HG02763 (cell line): ENCODE measurements at regions not wholly inside any gene's neighbourhood (a gene's known extent, or its start where the extent isn't known, plus 50 kb on each side); places are given as distances from the start of the nearest gene placed in this dataset.

Source experiments
- ATAC-seq: cut with Tn5 transposase; IDR thresholded peaks from one replicate; pipeline ENCODE4 v1.9.1; 2021; ENCODE audit warnings: mild to moderate bottlenecking, moderate library complexity; ENCODE audit not compliant: unreplicated experiment

DNA sequence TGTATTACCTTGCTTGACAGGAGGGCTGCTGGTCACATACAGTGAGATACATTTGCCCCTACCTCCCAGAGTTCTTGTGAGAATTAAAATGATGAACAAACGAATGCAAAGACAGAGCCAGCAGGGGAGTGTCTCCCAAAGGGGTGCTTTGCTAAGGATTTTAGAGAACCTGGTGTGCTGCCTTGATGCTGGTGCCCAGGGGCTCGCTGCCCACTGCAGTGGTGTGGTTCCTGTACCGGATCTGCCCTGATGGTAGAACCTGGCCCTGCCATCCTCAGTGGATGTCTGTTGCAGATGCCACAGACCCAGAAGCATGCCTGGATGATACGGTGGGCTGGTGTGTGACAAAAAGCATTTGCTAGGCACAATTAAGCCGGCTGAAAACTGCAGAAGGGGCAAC, 414.8 kb upstream of the HS6ST1 start:
- no peak for ATAC-seq

DNA sequence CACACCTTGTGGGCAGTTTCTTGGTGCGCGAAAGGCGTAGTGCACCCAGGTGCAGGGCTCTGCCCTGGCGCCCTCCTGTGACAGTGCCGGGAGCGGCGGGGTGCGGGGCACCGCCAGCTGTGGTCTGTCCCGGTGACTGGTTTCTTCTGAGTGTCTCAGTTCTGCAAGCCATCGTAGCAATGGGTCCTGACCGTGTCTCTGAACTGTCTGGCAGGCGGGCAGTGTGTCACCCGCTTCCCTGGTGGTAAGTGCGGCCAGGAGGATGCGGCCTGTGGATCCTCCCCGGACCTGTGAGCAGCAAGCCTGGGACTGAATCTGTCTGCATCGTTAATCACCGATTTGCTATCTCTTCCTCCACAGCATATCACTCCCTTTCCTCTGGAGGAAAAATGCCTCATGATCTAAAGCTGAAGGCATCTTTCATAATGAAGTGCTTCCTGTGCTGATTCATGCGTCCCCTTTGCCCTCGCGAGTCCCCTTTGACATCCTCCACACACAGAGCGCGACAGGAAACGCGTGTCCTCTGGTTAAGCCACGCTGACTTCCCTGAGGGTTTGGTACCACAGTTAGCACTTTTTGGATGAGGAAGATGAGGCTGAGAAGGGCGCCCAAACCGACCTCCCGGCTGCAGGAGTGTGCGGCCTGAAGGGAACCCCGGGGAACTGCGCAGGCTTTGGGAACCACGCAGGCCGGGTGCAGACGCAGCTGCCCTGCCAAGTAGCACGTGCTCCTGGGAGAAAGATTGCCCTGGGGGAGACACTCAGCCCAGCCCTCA, 416.0 kb upstream of the HS6ST1 start:
- peak; percentile 40 for ATAC-seq

DNA sequence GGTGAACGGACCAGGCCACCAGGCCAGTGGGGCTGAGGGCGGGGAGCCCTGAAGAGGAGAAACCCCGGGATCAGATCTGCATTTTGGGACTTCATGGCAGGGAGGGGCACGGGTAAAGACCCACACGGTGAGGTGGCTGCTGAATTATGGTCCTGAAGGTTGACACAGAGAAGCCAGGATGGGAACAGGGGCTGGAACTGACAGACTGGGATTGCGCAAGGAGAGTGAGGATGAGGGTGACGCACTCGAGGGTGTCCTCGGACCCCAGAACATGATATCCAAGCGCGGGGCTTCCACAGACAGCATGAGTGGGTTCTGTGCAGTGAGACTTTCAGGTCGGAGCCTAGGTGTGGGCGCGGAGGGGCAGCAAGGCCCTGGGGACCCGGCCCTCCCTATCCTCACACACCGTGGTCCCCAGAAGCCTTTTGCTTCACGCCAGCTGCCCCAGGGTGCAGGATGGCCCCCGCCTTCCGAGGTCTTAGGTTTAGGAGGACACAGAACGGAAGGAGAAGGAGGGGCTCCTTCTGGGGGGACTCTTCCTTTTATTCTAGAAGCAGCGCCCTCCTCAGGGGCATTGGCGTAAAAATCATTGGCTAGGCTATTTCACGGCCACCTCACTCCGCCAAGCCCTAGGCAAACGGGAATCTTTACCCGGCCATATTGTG, 416.8 kb upstream of the HS6ST1 start:
- no peak for ATAC-seq

DNA sequence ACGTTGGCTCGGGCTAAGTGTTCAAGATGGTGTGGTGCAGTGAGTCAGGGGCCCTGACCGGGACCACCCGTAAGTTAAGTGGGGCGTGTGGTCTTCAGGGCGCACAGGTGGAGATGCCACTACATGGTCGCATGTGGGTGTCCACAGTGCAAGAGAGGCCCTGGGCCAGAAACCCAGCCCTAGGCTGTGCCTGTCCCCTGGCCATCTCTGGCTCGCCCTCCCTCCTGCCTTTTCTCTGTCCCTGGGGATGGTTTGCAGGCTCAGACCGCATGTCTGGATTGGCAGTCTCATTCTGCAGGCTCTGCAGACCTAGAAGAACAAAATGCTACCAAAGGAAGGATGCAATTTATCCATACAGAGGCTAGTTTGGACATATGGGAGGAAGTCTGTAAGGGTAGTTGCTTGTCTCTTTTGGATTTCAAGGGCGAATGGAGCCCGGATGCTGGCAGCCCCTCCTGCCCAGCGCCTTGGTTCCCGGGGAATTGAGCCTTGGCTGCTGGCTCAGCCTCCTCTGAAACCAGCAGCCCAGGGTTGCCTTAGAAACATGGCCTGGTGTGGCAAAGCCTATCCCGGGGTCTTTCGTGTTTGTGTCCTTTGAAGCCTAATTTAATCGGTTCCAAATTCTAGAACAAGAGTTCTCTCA, 417.5 kb upstream of the HS6ST1 start:
- ATAC-seq: no peak

DNA sequence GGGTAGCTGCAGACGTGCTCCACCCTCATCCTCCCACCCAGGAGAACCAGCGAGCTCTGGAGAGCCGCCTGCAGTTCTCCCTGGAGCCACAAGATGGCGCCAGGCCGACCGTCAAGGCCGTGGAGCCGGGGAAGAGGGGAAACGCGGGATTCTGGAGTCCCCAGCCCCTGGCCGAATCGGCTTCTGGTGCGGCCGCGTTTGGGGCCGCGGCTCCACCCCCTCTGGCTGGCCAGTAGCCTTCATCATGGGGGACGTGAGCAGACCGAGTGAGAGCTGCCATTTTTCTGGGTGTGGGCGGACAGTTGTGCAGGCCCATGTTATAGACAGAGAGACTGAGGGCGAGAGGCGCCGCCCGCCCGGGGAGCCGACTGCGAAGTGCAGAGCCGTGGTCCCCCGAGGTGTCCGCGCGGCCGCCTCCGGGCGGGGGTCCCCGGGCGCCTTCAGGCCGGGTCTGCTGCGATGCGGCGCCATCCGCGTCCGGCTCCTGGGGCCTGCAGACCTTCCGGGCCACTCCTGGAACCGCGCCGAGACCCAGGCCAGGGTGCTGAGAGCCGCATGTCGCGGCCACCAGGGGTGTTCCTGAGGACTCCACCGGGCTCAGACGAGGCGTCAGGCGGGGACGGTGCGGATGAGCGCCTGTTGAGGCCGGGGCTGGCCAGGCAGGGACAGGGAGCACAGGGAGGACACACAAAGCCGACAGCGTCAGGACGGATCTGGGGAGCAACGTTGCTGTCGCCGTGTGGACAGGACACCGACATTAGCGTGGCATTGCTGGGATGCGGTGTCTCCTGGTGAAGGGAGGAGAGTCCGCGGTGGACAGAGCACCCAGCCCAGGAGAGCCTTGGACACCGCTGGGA, 418.2 kb upstream of the HS6ST1 start:
- ATAC-seq: peak; percentile 48

DNA sequence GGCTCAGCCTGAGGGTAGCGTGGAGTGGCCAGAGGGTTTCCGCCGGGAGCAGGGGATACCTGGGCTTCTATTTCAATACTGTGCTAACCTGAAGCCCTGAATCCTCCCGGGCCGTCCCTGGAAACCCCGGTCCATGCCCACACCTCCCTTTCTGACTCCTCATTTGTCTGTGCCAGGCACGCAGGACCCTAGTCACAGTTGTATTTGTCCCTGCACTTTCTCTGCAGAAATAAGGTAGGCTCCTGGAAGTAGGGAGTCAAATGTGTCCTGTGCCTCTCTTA, 418.8 kb upstream of the HS6ST1 start:
- ATAC-seq: no peak

DNA sequence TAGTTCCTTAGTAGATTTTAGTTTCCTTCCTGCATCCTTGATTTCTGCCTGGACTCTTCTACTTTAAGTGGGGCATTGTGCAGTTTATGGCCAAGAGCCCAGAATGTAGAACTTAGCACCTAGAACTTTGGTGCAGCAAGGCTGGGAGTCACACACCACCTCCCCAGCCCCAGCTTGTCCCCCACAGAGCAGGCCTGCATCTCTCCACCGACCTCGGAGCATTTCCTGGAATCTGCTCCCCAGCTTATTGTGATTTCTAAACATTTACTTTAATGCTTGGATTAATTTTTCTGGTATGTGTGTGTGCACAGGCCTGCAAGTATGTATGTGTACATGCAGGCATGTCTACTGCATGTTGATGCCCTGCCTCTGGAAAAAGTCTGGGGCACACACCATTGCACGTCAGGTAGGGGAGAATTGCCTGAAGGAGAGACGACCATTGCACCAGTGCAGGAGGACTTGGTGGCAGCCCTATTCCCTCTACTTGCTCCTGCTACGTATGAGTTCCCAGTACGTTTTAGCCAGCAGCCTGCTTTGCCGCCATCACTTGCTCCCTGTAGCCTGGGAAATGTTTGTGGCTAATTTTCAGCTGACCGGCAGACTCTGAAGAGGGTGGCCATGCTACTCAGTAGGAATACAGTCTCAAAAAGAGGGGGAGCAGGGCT, 419.9 kb upstream of the HS6ST1 start:
- no peak for ATAC-seq

DNA sequence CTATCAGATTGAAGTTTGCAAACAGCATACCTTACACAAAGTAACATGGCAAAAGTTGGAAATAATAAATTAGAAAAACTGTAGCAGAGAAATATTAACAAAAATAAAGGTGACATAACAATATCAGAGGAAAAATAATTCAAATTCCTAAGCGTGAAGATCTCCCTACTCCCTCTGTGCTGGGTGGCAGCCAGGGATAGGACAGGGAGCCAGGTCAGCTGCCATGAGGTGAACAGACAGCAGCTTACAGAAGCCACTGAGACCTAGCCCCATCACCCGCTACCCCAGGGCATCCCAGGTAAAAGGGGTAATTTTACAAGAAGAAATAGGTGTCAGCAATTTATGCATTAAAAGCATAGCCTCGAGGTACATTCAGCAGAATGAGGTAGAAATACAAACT, 423.8 kb upstream of the HS6ST1 start:
- no peak for ATAC-seq

GRCh38 chr2:128745946-128746345, 427.3 kb upstream of the HS6ST1 start:
- no peak for ATAC-seq

DNA sequence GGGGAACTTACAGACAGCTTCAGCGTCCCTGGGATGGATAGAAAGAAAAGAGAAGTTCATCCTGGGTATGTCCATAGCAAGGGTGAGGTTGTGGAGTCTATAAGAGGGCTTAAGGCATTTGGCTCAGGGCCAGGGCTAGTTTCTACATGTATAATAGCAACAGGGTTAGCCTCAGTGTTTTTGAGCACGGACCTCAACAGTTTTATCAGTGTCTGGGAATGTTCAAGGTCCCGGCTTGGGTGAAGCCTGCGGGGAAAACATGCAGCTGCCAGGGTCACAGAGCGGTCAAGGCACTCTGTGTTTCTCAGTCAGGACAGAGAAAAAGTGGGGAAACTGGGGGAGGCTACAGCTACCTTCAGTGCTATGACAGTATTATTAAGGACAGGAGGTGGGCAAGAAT, 427.7 kb upstream of the HS6ST1 start:
- no peak for ATAC-seq

DNA sequence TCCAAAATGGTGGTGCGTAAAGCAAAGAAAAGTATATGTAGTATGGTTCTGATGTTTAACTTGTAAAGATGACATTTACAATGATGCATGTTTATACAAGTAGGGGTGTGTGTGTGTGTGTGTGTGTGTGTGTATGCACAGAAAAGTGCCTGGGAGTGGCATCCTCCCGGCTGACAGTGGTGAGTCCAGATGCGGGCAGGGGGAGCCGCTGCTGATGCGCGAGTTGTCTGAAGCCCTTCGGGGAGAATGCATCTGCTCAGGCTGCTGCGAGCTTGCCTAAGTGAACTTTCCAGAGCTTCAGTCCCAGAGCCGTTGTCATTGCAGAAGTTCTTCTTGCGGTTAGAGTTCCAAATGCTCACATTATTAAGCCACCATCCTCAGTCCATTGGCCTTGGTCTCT, 429.7 kb upstream of the HS6ST1 start:
- ATAC-seq: no peak

DNA sequence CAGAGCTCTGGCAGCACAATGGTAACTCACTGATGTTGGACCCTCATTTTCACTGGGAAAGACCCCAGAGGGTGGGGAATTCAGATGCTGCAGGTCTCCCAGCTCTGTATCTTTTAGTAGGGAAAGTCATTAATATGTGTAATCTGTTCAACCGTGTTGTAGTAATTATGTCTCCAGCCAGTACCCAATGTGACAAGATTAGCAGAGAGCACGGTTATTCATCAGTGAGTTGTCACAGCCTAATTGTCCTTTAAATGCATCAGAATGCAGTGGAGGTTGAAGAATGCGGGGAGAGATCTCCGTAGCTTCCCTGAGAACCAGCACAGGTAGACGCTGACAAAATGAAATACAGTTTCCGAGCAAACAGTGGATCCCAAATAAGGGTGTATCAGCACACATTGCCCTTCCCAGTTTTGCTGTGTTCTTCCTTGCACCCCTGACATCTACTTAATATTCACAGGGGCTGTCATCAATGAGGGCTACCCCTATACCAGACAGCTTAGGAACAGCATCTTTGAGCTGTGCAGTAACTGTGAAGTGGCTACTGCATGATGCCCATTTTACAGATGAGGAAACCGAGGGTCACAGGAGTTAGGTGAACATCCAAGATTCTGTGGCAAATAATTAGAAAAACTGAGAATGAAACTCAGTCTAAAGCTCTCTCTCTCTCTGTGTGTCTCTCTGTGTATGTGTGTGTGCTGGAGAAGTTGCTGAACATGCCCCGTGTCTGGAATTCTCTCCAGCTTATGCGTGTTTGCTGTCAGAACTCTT, 430.4 kb upstream of the HS6ST1 start:
- no peak for ATAC-seq

GRCh38 chr2:128750328-128751165, 431.9 kb upstream of the HS6ST1 start:
- ATAC-seq: no peak

DNA sequence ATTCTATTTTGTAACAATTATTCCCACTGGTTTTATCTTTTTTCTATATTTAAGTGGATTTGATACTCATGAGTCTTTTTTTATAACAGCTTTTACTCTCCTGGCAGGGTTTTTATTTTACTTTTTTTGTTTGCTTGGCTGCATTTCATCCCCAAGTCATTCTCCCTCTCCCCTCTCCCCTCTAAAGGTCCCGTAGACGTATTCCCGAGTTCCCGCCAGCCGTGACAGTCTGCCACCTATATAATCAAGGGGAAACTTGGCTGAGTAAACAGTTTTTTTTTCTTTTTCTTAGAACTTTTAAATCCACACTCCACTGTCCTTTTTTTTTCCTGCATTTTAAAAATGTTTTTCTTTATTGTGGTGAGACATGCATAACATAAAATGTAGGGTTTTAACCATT, 433.1 kb upstream of the HS6ST1 start:
- ATAC-seq: no peak

DNA sequence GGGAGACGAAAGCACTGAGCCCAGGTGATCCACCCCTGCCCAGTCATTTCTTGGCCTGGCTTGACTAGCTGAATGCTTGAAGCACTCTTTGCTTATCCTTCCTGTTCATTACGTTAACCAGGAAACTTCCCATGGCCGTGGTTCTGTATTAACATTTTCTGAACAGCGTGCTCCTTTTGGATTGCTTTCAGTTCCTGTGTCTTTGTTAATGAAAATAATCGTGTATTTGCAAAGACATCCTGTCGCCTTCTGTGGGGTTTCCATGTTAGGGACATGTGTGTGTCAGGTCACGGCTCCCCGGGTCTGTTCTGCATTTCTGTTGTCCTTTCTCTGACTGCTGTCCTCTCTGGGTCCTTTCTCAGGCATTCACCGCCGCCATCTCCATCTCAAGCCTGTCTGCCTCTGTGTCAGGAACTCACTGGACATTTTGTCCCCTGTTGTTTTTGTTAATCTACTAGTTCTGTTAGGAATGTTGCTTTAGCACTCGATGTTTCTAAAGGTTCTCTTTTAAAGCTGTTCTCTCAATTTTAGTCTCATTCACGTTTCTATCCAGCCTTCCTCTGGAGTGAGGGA, 434.1 kb upstream of the HS6ST1 start:
- ATAC-seq: no peak

- ATAC-seq: no peak
Measured at GRCh38 chr2:128753321-128753720, 434.7 kb upstream of the HS6ST1 start.

GRCh38 chr2:128753800-128754199, 435.1 kb upstream of the HS6ST1 start:
- no peak for ATAC-seq

DNA sequence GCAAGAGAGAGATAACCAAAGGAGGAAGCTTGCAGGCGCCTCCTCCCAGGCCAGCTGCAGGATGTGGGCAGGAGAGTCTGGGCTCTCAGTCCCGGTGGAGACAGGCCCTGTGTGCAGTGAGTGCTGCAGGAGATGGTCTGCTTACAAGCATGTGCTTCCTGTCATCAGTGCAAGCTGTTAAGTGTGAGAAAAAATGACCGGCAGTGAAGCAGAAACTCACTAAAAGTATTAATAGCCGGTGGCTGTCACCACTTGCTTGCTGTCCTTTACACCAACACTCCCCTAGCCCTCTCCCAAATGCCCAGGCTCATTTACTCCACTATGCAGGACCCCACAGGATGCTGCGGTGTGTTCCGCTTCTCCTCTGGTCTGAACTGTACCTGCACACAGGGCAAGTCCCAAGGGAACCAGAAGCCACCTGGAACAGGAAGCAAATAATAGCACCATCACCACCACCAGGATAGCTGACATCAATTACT, 435.6 kb upstream of the HS6ST1 start:
- ATAC-seq: peak; percentile 94
